ENCODE measurements at regions not wholly inside any gene's neighbourhood (a gene's known extent, or its start where the extent isn't known, plus 50 kb on each side); places are given as distances from the start of the nearest gene placed in this dataset.
"Not testable (repeated sequence)": the region's sequence is repeated elsewhere in the genome, so short reads cannot be mapped to it uniquely, and the experiment has no call there.

DNA sequence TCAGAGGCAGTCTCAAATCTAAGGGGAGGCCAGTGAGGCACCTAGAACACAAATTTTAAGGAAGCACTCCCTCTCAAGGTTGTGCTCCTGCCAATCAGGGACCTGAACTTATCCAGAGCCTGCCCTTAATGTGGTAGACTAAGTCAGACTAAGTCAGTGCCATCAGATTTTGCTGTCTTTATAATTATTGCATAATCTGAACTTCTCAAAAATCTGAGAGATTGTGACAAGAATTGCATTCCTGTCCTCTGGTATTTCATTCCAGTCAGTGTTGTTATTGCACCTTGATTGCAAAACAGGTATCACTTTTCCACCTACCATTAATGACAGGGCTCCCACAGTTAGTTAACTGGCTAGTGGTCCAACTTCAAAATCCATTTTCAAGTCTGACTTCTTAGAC, 197.1 kb upstream of the HCN1 start:
- DNase-seq, result no peak

DNA sequence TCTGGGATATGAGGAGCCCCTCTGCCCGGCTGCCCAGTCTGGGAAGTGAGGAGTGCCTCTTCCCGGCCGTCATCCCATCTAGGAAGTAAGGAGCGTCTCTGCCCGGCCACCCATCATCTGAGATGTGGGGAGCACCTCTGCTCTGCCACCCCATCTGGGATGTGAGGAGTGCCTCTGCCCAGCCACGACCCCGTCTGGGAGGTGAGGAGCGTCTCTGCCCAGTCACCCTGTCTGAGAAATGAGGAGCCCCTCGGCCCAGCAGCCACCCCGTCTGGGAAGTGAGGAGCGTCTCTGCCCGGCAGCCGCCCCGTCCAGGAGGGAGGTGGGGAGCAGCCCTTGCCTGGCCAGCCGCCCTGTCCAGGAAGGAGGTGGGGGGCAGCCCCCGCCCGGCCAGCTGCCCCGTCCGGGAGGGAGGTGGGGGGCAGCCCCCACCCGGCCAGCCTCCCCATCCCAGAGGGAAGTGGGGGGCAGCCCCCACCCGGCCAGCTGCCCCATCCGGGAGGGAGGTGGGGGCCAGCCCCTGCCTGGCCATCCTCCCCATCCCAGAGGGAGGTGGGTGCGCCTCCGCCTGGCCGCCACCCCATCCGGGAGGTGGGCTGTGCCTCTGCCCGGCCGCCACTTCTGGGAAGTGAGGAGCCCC, 194.4 kb upstream of the HCN1 start:
- not testable (repeated sequence) for DNase-seq

DNA sequence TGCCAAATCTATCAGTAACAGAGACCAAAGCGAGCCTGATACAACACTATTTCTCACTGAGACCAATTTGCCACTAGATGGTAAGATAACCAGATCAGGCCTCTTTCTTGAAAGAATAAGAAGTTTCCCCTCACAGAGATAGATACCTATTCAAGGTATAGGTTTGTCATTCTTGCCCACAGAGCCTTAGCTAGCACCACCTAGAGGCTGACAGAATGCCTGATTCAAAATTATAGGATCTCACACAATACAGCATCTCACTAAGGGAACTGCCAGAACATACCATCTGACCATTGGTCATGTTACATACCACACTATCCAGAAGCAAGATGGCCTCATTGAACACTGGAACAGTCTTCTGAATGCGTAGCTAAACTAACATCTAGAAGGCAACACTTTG, 166.6 kb upstream of the HCN1 start:
- DNase-seq, result no peak

DNA sequence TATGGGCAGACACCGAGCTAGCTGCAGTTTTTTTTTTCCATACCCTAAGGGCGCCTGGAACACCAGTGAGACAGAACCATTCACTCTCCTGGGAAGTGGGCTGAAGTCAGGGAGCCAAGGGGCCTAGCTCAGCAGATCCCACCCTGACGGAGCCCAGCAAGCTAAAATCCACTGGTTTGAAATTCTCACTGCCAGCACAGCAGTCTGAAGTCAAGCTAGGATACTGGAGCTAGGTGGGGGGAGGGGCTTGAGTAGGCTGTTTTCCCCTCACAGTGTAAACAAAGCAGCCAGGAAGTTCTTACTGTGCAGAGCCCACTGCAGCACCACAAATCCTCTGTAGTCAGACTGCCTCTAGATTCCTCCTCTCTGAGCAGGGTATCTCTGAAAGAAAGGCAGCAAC, 151.7 kb upstream of the HCN1 start:
- DNase-seq, result no peak

DNA sequence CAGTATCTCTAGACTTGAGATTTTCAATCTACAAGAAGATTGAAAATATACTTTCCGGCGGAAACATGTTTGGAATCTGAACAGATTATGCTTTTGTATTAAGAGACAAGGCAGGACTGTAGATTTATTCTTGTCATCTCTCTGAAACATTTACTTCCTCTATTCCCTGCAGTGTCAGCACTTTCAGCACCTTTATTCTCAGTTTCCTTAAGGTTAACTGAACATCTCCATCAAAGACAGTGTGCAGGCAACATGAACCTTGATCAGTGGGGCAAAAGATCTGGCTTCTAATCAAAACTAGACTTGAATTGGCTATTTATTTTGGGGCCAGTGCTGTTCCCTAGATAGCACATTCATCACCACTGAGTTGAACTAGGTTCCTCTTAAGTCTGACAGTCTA, 129.9 kb upstream of the HCN1 start:
- DNase-seq, result no peak

DNA sequence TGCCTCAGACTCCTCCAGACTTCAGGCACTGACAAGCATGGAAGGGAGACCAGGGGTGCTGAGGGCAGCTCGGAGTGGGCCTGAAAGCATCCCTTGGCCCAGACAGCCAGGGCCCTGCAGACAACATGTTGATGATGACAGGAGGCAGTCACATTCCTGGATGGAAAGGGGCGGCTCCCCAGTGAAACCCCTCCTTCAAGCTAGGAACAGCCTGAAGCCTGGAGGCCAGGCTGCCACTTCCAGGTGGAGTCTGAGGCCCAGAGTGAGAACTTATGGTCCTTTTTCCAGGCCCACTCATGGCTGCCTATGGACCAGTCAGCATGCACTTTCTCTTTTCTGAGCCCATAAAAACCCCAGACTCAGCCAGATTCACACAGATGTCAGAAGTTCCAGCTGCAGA, 104.2 kb upstream of the HCN1 start:
- no peak for DNase-seq

DNA sequence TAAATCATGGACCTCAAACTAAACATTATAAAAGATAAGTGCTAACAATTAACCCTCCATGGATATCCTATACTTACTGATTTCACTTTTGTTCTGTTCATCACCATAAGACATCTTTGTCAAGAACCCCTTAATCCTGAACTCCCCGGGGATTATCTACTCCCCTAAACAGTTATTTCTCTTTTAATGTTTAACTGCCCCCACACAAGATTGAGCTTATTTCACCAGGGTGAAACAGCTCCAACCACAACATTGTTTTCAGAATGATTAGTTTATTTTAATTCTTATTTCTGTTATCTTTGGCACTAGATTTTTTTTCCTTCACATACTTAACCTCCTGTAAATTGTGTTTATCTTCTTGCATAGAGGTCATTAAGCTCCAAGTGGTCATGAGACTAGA, 103.2 kb upstream of the HCN1 start:
- DNase-seq, result no peak

DNA sequence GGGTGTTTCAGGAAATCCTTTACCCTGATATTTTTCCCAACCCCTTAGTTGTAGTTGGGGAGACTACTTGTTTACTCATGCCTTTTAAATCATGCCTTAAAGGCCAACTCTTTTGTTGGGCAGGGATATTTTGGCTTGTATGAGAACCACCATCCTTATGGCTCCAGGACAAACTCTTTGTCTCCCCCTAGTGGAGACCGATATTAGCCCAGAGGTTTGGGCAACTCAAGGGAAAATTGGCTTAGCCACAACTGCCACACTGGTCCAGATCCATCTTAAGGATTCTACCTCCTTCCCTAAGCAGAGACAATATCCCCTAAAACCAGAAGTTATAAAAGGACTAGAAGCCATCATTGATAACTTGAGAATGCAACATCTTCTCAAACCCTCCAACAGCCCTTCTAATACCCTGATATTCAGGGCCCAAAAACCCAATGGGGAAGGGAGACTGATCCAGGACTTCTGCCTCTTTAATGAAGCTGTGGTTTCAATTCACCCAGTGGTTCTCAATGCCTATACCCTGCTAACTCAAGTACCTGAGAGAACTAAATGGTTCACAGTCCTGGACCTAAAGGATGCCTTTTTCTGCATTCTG, 100.9 kb upstream of the HCN1 start:
- DNase-seq, result peak; percentile 24

DNA sequence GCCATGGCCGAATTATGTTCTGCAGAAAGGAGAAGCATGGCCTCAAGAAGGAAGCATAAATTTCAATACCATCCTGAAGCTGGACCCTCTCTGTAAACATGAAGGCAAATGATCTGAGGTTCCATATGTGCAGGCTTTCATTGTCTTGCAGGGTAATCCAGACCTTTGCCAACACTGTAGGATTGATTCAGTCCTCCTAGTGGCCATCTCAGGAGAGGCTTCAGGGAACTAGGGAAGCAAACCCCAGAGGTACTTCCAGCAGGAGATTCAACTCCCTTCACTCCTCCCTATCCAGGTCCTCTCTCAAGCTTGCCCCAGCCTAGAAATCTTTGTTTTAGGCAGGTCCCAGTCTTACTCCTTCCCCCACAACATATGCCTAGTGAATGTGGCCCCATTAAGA, 99.3 kb upstream of the HCN1 start:
- no peak for DNase-seq

DNA sequence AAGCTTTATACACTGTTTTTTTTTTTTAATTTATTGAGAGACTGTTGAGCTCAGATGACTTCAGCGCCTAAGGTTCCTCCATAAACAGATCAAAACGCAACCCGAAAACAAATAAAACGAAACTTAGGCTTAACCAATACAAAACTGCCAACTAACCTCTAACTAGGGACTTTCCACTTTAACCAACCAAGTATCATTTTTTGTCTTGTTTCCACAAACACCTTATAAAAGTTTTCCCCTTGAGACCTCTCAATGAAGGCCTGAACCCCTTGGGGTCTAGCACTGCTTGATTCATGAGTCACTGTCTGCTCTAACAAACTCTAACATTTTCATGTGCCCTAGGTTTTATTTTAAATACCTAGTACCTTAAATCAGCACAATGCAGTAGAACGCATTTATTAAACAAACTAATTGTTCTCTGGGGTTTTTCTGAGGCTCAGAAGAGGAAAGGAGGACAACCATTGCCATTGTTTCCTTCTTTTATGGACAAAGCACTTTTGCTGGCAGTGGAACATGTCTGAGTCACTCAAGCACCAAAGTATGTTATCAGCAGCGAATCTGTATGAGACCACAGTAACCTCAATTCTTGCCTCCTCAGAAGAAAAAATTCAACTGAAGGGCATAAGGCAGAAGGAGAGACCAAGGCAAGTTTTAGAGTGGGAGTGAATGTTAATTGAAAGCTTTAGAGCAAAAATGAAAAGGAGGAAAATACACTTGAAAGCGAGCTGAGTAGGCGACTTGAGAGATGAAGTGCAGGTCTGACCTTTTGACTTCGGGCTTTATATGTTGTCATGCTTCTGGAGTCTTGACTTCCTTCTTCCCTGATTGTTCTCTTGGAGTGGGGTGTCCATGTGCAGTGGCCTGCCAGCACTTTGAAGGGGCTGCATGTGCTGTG, 97.7 kb upstream of the HCN1 start:
- DNase-seq, result peak; percentile 43

DNA sequence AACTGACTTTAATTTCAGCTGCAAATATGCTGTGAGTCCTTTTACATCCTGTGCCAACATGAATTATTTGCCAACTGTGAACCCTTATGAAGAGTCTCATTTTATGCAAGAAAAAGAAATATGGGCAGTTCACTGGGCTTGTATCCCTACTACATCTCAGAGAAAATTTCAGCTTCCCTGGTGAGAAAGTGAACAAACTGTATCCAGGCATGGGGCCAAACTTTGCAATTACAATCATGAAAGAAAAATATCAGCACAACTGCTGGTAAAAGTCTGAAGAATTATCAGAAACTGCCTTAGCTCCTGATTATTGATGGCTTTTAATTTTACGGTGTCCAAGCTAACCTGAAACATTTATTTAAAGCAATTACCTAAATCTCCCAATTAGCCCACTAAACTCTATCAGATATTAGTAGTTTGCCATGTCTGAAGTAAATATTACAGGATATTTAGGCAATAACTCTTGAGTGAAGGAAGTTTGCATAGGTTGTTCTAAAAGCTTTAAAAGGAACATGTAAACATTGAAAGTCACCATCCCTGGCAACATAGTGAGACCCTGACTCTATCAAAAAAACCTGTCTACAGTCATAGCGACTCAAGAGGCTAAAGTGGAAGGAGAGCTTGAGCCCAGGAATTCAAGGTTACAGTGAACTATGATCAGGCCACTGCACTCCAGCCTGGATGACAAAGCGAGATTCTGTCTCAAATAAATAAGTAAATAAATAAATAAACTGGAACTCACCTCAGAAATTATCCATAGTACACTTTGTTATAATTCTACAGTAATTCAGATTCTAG, 83.9 kb upstream of the HCN1 start:
- DNase-seq, result no peak

DNA sequence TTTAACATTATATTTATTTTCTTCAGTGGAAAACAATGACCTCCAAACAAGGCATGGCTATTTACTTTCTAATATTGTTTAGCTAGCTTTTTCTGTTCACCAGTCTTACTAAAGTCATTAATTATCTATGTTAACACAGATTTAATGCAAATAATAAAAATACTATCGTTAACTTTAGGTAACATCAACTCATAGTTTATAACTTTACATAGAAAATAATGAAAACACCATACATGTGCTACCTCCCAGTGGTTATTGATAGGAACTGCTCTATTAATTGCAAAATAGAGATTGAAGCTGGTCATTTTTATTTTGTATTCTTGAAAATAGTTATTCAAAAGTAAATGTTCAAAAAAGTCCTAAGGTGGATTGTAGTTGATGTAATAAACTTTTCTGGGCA, 78.3 kb upstream of the HCN1 start:
- DNase-seq, result no peak

DNA sequence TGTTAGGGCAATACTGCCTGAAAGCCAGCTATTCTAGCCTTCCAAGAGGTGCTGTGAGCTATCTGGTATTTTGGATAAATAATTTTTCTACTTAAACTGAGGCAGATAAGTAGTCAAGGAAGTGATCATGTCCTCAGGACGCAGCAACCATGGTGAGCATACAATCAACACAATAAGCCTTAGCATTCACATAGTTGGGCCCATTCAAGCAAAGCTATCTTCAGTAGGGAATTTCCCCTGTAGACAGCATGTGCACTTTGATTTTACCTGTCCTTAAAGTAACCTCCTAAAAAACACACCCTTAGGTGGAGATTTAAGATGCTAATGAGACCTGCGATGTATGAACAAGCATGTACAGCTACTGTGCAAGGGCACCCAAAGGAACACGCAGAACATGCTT, 76.2 kb upstream of the HCN1 start:
- DNase-seq, result no peak

DNA sequence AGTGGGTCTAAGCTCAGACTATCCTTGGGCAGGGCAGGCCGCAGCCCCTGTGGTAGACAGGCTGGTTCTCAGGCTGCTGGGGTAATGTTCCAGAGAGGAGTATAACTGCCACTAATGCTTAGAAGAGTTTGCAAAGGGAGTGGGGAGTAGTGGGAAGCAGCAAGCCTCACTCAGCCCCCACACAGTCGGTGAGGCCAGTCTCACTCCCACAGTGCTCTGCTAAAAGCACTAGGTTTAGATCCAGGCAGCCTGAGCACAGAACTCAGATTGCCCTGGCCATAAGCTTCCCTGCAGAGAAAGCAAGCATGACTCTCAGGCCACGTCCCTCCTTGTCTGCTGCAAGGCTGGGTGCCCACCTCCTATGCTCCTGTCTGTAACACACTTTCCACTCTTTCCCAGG, 69.4 kb upstream of the HCN1 start:
- no peak for DNase-seq

DNA sequence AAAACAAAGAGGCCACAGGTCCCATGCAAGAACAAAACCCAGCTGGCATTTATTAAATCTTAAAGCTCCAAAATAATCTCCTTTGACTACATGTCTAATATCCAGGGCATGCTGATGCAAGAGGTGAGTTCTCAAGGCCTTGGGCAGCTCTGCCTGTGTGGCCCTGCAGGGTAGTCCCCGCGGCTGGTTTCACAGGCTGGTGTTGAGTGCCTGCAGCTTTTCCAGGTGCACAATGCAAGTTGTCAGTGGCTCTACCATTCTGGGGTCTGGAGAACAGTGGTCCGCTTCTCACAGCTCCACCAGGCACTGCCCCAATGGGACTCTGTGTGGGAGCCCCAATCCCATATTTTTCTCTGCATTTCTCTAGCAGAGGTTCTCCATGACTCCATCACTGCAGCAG, 54.4 kb upstream of the HCN1 start:
- no peak for DNase-seq

DNA sequence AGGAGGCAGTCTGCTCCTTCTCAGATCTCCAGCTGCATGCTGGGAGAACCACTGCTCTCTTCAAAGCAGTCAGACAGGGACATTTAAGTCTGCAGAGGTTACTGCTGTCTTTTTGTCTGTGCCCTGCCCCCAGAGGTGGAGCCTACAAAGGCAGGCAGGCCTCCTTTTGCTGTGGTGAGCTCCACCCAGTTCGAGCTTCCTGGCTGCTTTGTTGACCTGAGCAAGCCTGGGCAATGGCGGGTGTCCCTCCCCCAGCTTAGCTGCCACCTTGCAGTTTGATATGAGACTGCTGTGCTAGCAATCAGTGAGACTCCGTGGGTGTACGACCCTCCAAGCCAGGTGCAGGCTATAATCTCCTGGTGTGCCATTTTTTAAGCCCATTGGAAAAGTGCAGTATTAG, 52.3 kb upstream of the HCN1 start:
- DNase-seq, result not testable (repeated sequence)

All from activated CD4-positive, alpha-beta T cell treated with anti-CD3 and anti-CD28 coated beads, Interleukin-10, Interleukin-2, amounts not matched to agents 100 ng/mL and 50 ng/mL, durations not matched to agents 16 hours and 8 hours (primary cell).